ENCODE measurements at regions not wholly inside any gene's neighbourhood (a gene's known extent, or its start where the extent isn't known, plus 50 kb on each side); places are given as distances from the start of the nearest gene placed in this dataset.
"Not testable (repeated sequence)": the region's sequence is repeated elsewhere in the genome, so short reads cannot be mapped to it uniquely, and the experiment has no call there.

- DNase-seq, result no peak
Measured at GRCh38 chr10:29714096-29714874, 79.5 kb upstream of the SVIL start.

- DNase-seq, result no peak
Measured at GRCh38 chr10:29713450-29713849, 78.7 kb upstream of the SVIL start.

GRCh38 chr10:29712108-29712507 lies 77.3 kb upstream of the SVIL start:
- DNase-seq, result peak; percentile 51

GRCh38 chr10:29710128-29710527 lies 75.4 kb upstream of the SVIL start:
- no peak for DNase-seq

GRCh38 chr10:29709484-29710002 lies 74.8 kb upstream of the SVIL start:
- DNase-seq, result no peak

GRCh38 chr10:29703271-29703670 lies 68.5 kb upstream of the SVIL start:
- peak; percentile 63 for DNase-seq

GRCh38 chr10:29702273-29703164 lies 67.7 kb upstream of the SVIL start:
- no peak for DNase-seq

GRCh38 chr10:29701306-29701705 lies 66.5 kb upstream of the SVIL start:
- DNase-seq, result no peak

- DNase-seq, result no peak
Measured at GRCh38 chr10:29699621-29700020, 64.8 kb upstream of the SVIL start.

GRCh38 chr10:29698773-29699490 lies 64.2 kb upstream of the SVIL start:
- DNase-seq, result peak; percentile 36

GRCh38 chr10:29696581-29696980 lies 61.8 kb upstream of the SVIL start:
- not testable (repeated sequence) for DNase-seq

- no peak for DNase-seq
Measured at GRCh38 chr10:29694121-29694520, 59.4 kb upstream of the SVIL start.

GRCh38 chr10:29692121-29692539 lies 57.4 kb upstream of the SVIL start:
- no peak for DNase-seq

- peak; percentile 65 for DNase-seq
Measured at GRCh38 chr10:29691564-29692072, 56.8 kb upstream of the SVIL start.

GRCh38 chr10:29689001-29689400 lies 54.2 kb upstream of the SVIL start:
- no peak for DNase-seq

GRCh38 chr10:29688230-29688661 lies 53.5 kb upstream of the SVIL start:
- no peak for DNase-seq

- no peak for DNase-seq
Measured at GRCh38 chr10:29687421-29688164, 52.8 kb upstream of the SVIL start.

- no peak for DNase-seq
Measured at GRCh38 chr10:29685506-29685905, 50.7 kb upstream of the SVIL start.
